ENCODE measurements at regions not wholly inside any gene's neighbourhood (a gene's known extent, or its start where the extent isn't known, plus 50 kb on each side); places are given as distances from the start of the nearest gene placed in this dataset.

DNA sequence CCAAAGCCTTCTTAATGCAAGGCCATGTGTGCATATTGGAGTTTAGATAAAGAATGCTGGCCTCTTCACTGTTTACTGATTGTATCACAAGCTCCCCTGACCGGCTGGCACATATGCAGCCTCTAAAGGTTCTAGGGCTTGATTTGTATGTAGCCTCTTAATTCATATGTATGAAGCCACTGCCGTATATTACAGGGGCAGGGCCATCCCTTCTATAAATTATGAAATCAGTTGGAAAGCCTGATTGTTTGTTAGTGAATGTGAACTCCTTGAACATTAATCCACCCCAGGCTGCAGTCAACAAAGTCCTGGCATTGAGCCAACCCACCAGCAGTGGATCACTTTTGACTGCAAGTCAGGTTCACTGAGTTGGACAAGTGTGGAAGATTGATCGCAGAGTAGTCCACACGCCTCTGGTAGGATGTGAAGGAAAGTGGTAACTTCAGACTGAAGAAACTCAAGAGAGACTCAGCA, 61.6 kb upstream of the PARD3B start:
- TF ChIP-seq CTCF (conservative IDR thresholded peaks at IDR 0.05; ENCODE audit: low read length) (no peak), EZH2phosphoT487 (IDR thresholded peaks at IDR 0.05; ENCODE audit: borderline replicate concordance) (no peak)
- H3K9ac ChIP-seq (ENCODE audit: low read depth, low read length, poor library complexity, severe bottlenecking), result no peak overlapping the region
- no peak overlapping the region for H2AFZ ChIP-seq (ENCODE audit: low read length)
- H3F3A ChIP-seq (ENCODE audit: low read depth), result no peaks in the 10 kb centered on the region
- H3K4me1 ChIP-seq (ENCODE audit: insufficient read depth, low read length, poor library complexity, severe bottlenecking), result no peaks in the 10 kb centered on the region
- no peaks in the 10 kb centered on the region for H3K79me2 ChIP-seq (ENCODE audit: insufficient read depth, low read length)
- H3K4me2 ChIP-seq (ENCODE audit: low read depth, low read length, poor library complexity, severe bottlenecking), result no peak overlapping the region
- H3K27me3 ChIP-seq (ENCODE audit: insufficient read depth, low read length, poor library complexity, severe bottlenecking), result no peaks in the 10 kb centered on the region
- no peaks in the 10 kb centered on the region for H4K20me1 ChIP-seq (ENCODE audit: insufficient read depth, low read length, poor library complexity, severe bottlenecking)
- H3K9me2 ChIP-seq (replicated peaks; ENCODE audit: low read depth, low read length), result no peaks in the 10 kb centered on the region
- H3K36me3 ChIP-seq (ENCODE audit: insufficient read depth, low read length), result no peaks in the 10 kb centered on the region
- H3K4me3 ChIP-seq (ENCODE audit: low read length, poor library complexity, severe bottlenecking), result no peak overlapping the region
- no peaks in the 10 kb centered on the region for H3K9me3 ChIP-seq (ENCODE audit: insufficient read depth, low read depth, low read length)

GRCh38 chr2:204486321-204486720, 59.0 kb upstream of the PARD3B start:
- Histone ChIP-seq H3K4me3 (ENCODE audit: low read length, poor library complexity, severe bottlenecking) (no peak overlapping the region), H3K4me1 (ENCODE audit: insufficient read depth, low read length, poor library complexity, severe bottlenecking) (no peaks in the 10 kb centered on the region), H4K20me1 (ENCODE audit: insufficient read depth, low read length, poor library complexity, severe bottlenecking) (no peaks in the 10 kb centered on the region), H3K79me2 (ENCODE audit: insufficient read depth, low read length) (no peaks in the 10 kb centered on the region), H2AFZ (ENCODE audit: low read length) (no peak overlapping the region), H3K9me3 (ENCODE audit: insufficient read depth, low read depth, low read length) (no peaks in the 10 kb centered on the region), H3K9me2 (replicated peaks; ENCODE audit: low read depth, low read length) (no peaks in the 10 kb centered on the region), H3F3A (ENCODE audit: low read depth) (no peaks in the 10 kb centered on the region), H3K36me3 (ENCODE audit: insufficient read depth, low read length) (no peaks in the 10 kb centered on the region), H3K9ac (ENCODE audit: low read depth, low read length, poor library complexity, severe bottlenecking) (no peak overlapping the region), H3K27me3 (ENCODE audit: insufficient read depth, low read length, poor library complexity, severe bottlenecking) (no peaks in the 10 kb centered on the region), H3K4me2 (ENCODE audit: low read depth, low read length, poor library complexity, severe bottlenecking) (no peak overlapping the region)
- TF ChIP-seq CTCF (conservative IDR thresholded peaks at IDR 0.05; ENCODE audit: low read length), result no peak
- TF ChIP-seq EZH2phosphoT487 (IDR thresholded peaks at IDR 0.05; ENCODE audit: borderline replicate concordance), result no peak

- Histone ChIP-seq H3F3A (ENCODE audit: low read depth) (no peaks in the 10 kb centered on the region), H3K79me2 (ENCODE audit: insufficient read depth, low read length) (no peaks in the 10 kb centered on the region), H3K4me1 (ENCODE audit: insufficient read depth, low read length, poor library complexity, severe bottlenecking) (no peaks in the 10 kb centered on the region), H3K9ac (ENCODE audit: low read depth, low read length, poor library complexity, severe bottlenecking) (no peak overlapping the region), H2AFZ (ENCODE audit: low read length) (no peak overlapping the region), H3K4me3 (ENCODE audit: low read length, poor library complexity, severe bottlenecking) (no peak overlapping the region), H3K9me2 (replicated peaks; ENCODE audit: low read depth, low read length) (no peaks in the 10 kb centered on the region), H3K36me3 (ENCODE audit: insufficient read depth, low read length) (no peaks in the 10 kb centered on the region), H3K27me3 (ENCODE audit: insufficient read depth, low read length, poor library complexity, severe bottlenecking) (no peaks in the 10 kb centered on the region), H4K20me1 (ENCODE audit: insufficient read depth, low read length, poor library complexity, severe bottlenecking) (no peaks in the 10 kb centered on the region), H3K4me2 (ENCODE audit: low read depth, low read length, poor library complexity, severe bottlenecking) (no peak overlapping the region), H3K9me3 (ENCODE audit: insufficient read depth, low read depth, low read length) (no peaks in the 10 kb centered on the region)
- TF ChIP-seq EZH2phosphoT487 (IDR thresholded peaks at IDR 0.05; ENCODE audit: borderline replicate concordance) (no peak), CTCF (conservative IDR thresholded peaks at IDR 0.05; ENCODE audit: low read length) (no peak)
Observed at GRCh38 chr2:204486805-204487204, 58.5 kb upstream of the PARD3B start.
